HL-60 (cell line): ENCODE measurements at regions not wholly inside any gene's neighbourhood (a gene's known extent, or its start where the extent isn't known, plus 50 kb on each side); places are given as distances from the start of the nearest gene placed in this dataset.
"Not testable (repeated sequence)": the region's sequence is repeated elsewhere in the genome, so short reads cannot be mapped to it uniquely, and the experiment has no call there.

Source experiments
- GABPA ChIP-seq: IDR thresholded peaks from 2 replicates; pipeline ENCODE4 v1.6.1; 2012; ENCODE audit warnings: low read depth
- POLR2AphosphoS5 ChIP-seq: IDR thresholded peaks from 2 replicates; pipeline ENCODE4 v1.6.1; 2012; ENCODE audit warnings: low read depth
- SPI1 ChIP-seq: IDR thresholded peaks from 2 replicates; pipeline ENCODE4 v1.6.1; 2012; ENCODE audit warnings: low read depth, mild to moderate bottlenecking, borderline replicate concordance
- TF ChIP-seq, protein P1 (sequence below): IDR thresholded peaks from one replicate; pipeline ENCODE4 v1.5.1; 2011; ENCODE audit warnings: low read length, control low read depth, inconsistent platforms; ENCODE audit not compliant: insufficient read depth
- TF ChIP-seq, protein P2 (sequence below): IDR thresholded peaks from 2 replicates; pipeline ENCODE4 v1.6.1; 2012; ENCODE audit warnings: low read depth; ENCODE audit not compliant: insufficient replicate concordance

DNA sequence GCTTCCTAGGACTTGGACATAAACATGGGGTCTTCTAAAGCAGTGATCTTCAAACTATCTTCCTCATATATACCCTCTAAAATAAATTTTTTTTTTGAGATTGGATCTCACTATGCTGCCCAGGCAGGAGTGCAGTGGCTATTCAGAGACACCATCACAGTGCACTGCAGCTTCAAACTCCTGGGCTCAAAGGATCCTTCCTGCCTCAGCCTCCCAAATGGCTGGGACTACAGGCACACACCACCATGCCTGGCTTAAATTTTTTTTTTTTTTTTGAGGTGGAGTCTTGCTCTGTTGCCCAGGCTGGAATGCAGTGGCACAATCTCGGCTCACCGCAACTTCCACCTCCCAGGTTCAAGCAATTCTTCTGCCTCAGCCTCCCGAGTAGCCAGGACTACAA, 134.4 kb downstream of the ZFP64 start:
- TF ChIP-seq, protein P1, sequence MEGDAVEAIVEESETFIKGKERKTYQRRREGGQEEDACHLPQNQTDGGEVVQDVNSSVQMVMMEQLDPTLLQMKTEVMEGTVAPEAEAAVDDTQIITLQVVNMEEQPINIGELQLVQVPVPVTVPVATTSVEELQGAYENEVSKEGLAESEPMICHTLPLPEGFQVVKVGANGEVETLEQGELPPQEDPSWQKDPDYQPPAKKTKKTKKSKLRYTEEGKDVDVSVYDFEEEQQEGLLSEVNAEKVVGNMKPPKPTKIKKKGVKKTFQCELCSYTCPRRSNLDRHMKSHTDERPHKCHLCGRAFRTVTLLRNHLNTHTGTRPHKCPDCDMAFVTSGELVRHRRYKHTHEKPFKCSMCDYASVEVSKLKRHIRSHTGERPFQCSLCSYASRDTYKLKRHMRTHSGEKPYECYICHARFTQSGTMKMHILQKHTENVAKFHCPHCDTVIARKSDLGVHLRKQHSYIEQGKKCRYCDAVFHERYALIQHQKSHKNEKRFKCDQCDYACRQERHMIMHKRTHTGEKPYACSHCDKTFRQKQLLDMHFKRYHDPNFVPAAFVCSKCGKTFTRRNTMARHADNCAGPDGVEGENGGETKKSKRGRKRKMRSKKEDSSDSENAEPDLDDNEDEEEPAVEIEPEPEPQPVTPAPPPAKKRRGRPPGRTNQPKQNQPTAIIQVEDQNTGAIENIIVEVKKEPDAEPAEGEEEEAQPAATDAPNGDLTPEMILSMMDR, result not testable (repeated sequence)
- not testable (repeated sequence) for TF ChIP-seq POLR2AphosphoS5, SPI1, GABPA
- TF ChIP-seq, protein P2, sequence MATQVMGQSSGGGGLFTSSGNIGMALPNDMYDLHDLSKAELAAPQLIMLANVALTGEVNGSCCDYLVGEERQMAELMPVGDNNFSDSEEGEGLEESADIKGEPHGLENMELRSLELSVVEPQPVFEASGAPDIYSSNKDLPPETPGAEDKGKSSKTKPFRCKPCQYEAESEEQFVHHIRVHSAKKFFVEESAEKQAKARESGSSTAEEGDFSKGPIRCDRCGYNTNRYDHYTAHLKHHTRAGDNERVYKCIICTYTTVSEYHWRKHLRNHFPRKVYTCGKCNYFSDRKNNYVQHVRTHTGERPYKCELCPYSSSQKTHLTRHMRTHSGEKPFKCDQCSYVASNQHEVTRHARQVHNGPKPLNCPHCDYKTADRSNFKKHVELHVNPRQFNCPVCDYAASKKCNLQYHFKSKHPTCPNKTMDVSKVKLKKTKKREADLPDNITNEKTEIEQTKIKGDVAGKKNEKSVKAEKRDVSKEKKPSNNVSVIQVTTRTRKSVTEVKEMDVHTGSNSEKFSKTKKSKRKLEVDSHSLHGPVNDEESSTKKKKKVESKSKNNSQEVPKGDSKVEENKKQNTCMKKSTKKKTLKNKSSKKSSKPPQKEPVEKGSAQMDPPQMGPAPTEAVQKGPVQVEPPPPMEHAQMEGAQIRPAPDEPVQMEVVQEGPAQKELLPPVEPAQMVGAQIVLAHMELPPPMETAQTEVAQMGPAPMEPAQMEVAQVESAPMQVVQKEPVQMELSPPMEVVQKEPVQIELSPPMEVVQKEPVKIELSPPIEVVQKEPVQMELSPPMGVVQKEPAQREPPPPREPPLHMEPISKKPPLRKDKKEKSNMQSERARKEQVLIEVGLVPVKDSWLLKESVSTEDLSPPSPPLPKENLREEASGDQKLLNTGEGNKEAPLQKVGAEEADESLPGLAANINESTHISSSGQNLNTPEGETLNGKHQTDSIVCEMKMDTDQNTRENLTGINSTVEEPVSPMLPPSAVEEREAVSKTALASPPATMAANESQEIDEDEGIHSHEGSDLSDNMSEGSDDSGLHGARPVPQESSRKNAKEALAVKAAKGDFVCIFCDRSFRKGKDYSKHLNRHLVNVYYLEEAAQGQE, result not testable (repeated sequence)
